ENCODE measurements at regions not wholly inside any gene's neighbourhood (a gene's known extent, or its start where the extent isn't known, plus 50 kb on each side); places are given as distances from the start of the nearest gene placed in this dataset.
"Not testable (repeated sequence)": the region's sequence is repeated elsewhere in the genome, so short reads cannot be mapped to it uniquely, and the experiment has no call there.

DNA sequence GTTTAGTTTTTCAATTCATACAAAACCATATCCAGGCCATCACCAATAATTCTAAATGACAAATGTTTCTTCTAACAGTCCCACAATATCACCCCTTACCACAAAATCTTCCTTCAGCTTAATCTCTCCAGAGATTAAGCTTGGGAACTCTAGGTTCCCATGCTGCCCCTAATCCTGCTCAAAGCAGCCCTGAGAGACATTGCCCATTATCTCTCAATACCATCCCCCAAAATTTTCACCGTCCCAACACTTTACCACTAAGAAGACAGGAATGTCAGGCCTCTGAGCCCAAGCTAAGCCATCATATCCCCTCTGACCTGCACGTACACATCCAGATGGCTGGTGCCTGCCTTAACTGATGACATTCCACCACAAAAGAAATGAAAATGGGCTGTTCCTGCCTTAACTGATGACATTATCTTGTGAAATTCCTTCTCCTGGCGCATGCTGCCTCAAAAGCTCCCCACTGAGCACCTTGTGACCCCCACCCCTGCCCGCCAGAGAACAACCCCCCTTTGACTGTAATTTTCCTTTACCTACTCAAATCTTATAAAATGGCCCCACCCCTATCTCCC is 1530.9 kb upstream of the SPRY2 start:
- intact Hi-C loops (cut with micrococcal nuclease), result not testable (repeated sequence)

DNA sequence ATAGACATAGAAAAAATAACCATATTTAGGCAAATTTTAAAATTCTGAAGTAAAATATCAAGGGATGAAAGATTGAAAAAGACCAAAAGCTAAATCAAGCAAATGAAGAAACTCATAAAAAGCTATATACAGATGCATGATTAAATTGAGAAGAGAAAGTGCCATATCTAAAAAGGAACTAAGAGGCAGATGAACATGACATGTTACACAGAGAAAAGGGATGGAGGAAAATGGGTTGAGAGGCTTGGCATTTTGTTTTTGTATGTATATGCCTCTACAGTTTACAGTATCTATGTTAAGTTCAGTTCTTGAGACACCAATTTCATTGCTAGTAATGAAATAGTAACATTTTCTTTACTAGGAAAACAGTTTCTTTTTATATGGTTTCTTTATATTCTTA is 1507.4 kb upstream of the SPRY2 start:
- intact Hi-C loops (cut with micrococcal nuclease), result no loop called here

DNA sequence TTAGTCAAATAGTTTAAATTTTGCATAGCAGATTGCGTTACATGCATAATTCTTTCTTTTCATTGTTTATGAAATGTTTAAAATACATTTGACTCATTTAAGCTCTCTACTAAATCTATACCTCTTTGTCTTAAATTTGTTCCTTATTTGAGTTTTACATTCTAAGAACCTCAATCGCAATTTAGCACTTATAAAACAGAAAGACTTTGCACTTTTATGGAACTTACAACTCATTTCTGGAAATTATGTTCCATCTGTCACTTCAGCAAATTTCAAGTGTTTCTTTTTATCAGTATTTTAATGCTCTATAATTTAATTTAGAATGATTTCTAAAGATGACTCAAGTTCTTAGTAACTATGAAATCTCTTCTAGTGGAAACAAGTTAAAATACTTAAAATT is 1505.8 kb upstream of the SPRY2 start:
- intact Hi-C loops (cut with micrococcal nuclease), result no loop called here

DNA sequence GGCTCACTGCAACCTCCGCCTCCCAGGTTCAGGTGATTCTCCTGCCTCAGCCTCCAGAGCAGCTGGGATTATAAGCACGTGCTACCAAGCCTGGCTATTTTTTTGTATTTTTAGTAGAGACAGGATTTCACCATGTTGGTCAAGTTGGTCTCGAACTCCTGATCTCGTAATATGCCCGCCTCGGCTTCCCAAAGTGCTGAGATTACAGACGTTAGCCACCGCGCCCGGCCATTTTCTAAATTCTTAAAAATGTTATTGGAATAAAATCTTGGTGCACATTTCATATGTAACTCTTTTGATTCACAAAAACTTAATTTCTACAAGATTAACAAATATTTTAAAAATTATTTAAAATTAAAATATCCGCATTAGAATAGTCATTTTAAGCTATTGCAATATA is 1480.3 kb upstream of the SPRY2 start:
- intact Hi-C loops (cut with micrococcal nuclease), result no loop called here

DNA sequence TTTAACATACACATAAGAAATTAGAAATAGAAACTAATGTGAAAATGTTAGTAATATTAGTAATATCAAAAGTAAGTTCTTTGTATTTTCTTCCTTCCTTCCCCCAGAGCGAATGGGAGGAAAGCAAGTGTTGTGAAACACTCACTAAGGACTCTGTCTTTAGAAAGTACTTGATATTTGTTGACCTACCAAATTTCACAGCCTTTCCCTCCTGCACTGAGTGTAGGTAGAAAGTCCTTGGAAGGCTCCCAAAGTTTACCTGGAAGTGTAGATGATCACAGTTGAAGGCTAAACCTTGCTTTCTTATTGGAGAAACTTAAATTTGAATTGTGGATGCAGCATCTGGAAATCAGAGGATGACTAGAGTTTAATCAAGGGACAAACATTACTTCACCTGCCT is 1459.5 kb upstream of the SPRY2 start:
- intact Hi-C loops (cut with micrococcal nuclease), result no loop called here

DNA sequence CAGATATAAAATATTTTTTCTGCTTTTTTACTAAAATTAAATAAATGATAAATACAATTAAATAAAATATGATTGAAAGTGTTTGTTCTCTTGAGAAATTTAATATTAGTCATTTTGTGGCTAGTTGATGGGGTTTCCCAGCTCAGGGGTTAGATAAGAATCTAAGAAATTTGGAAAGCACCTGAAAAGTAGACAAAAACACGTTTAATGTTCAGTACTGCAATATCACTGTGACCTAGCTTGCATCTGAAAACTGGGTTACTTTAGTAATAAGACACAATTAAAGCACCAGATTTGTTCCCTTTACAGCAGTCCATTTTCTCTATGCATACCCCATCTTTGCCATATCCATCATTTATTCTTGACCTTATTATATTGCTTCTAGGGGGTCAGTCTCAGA is 1454.8 kb upstream of the SPRY2 start:
- intact Hi-C loops (cut with micrococcal nuclease), result no loop called here

DNA sequence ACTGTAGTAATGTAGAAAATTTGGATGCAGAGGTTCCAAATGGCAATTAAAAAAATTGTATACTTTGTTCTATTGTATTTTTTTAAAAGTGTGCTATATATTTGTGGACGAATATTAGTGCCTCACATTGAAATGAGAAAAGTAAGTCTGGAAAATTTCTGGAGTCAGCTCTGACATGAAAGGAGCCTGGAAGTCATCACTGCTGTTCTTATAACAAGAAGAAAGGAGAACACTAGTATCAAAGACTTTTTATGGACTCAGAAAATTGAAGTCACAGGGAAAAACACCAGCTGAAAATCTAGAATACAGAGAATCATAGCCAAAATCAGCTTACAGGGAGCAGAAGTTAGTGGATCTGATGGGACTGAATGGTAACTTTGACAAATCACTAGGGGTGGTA is 1450.7 kb upstream of the SPRY2 start:
- intact Hi-C loops (cut with micrococcal nuclease), result no loop called here

DNA sequence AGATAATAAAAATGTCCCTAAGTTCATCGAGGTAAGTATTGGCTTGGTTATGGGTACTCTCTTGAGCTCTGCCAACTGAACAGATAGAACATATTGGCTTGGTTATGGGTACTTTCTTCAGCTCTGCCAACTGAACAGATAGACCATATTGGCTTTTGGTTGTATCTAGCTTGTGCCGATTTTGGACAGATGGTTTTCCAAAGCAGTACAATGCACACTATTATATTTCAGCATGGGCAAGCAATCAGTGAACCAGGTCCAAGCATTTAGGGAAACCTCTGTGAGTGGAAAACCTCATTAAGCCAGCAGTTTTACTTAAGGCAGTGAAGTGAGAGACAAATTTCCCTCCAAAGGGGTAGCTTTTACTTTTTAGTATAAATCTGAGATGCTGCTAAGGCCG is 1440.5 kb upstream of the SPRY2 start:
- intact Hi-C loops (cut with micrococcal nuclease), result no loop called here

DNA sequence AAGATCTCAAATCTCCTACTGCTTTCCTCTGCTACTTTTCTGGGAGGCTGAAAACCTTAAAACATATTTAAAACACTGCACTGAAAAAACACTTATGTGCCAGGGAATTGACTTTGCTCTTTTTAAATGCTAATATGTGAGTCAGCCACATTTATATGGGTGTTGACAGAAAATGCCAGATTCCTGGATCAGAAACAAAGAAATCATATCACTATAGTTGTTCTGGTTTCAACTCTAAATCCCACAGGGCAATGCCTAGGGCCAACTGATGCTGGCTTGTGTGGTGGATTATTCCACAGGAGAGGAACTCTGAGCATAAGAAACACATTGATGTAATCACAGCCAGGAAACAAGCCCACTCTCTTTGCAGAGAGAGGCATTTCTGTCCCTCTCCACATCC is 1439.0 kb upstream of the SPRY2 start:
- intact Hi-C loops (cut with micrococcal nuclease), result no loop called here

DNA sequence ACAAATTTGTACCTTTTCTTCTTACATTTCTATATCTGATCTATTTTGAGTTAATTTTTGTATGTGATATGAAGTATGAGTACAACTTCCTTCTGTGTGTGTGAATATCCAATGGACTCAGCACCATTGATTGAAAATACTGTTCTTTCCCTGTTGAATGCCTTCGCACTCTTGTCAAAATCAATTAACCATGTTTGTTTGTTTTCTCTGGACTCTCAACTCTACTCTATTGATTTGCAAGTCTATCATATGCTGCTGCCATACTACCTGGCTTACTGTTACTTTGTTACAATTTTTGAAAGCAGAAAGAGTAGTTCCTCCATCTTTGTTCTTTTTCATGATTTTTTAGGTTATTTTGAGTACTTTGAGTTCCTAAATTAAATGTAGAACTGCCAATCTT is 1437.4 kb upstream of the SPRY2 start:
- intact Hi-C loops (cut with micrococcal nuclease), result no loop called here

DNA sequence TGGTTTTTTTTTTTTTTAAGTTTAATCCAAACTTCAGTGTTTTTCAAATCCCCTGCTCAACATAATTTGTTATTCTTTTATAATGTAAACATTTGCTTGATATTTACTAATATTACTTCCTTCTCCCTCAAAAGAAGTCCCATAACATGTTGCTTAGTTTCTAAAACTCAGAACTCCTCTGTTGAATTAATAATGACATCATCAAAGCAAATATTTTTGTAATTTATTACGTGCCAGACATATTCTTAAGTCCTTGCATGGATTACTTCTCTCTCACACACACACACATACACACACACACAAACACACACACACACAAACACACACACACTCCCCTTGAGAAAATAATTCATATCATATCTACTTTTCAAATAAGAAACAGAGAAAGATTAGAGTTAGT is 1432.3 kb upstream of the SPRY2 start:
- intact Hi-C loops (cut with micrococcal nuclease), result no loop called here

DNA sequence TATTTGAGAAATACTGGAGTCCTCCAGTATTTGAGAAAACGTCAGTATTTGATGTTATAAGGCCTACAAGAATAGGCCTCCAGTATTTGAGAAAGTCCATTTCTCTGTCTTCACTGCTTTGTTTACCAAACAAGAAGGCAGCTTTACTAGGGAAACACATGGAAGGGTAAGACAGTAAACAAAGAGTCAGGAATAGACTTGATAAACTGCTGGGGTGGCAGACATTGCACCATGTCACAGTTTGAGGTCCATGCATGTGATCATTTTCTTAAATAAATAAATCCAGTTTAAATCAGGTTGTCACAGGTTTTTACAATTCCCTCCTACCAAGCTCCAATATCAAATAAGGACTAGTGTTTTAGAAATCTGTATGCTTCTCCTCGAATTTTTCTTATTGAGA is 1431.0 kb upstream of the SPRY2 start:
- intact Hi-C loops (cut with micrococcal nuclease), result no loop called here

DNA sequence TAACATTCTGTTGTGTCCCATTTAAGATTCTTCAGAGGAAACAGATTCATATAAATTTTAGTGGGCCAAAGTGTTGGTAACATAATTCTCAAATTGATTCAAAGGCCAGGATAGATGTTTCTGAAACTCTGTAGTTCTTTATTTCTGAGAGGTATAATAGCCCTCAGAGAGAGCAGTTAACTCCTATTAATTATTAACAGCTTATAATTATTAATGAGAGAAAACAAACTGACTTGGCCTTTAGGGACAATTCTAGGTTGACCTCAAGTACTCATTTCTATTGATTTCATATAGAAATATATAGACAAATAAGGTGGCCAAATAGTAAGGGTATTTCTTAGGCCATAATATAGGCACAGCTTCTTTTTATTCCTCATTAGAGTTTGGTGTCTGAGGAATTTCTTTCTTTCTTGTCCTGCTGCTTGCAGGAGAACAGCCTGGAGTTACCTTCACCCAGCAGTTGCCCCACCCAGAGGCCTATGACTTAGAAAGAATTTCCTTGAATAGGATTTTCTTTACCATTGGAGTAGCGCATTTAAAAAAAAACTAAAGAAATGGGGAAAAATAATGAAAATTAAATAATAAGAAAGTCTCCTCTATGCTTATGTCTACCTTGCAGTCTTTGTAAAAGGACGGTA is 1430.1 kb upstream of the SPRY2 start:
- intact Hi-C loops (cut with micrococcal nuclease), result no loop called here

DNA sequence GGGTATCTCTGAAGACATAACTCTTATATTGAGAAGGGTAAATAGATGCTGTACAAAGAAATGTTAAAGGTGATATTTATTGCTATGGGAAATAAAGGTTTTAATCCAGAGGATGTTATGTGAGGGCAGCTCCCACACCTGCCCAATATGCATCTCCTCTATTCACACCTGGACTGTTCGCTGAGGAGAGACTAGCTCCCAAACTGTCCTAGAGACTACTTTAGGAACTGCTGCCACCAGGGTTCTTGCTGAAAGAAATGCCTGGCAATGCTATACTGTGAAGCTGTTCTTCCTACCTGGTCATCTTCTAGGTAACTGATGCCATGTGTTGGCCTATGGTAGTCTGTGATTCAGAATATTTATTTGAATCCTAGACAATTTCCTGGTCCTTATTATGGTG is 1421.5 kb upstream of the SPRY2 start:
- intact Hi-C loops (cut with micrococcal nuclease), result no loop called here

DNA sequence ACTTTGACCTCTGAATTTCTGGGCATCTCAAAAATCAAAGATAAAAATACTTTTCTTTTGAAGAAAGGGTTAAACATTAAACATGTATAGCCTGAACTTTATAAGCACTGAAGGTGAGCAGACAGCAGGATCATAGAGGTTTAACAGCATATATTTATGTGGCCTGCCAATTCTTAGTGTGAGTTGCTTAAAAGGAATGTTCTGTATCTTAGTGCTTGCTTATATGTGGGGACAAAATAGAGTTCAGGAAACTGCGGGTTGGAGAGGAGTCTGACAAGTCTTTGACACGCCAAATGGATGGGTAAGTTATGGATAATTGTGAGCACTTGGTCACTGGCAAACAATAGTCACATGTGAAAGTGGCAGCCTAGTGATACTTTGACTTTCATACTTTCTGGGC is 1419.4 kb upstream of the SPRY2 start:
- intact Hi-C loops (cut with micrococcal nuclease), result no loop called here

DNA sequence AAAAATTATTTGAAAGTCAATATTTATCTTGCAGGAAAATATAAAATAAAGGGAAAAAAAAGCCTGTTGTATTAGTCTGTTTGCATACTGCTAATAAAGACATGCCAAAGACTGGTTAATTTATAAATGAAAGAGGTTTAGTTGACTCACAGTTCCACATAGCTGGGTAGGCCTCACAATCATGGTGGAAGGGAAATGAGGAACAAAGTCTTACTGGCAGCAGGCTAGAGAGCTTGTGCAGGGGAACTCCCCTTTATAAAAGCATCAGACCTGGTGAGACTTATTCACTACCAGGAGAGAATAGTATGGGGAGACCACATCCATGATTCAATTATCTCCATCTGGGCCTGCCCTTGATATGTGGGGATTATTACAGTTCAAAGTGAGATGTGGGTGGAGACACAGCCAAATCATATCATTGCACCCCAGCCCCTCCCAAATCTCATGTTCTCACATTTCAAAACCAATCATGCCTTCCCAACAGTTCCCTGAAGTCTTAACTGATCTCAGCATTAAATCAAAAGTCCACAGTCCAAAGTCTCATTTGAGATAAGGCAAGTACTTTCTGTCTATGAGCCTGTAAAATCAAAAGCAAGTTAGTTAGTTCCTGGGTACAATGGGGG is 1416.5 kb upstream of the SPRY2 start:
- intact Hi-C loops (cut with micrococcal nuclease), result no loop called here

DNA sequence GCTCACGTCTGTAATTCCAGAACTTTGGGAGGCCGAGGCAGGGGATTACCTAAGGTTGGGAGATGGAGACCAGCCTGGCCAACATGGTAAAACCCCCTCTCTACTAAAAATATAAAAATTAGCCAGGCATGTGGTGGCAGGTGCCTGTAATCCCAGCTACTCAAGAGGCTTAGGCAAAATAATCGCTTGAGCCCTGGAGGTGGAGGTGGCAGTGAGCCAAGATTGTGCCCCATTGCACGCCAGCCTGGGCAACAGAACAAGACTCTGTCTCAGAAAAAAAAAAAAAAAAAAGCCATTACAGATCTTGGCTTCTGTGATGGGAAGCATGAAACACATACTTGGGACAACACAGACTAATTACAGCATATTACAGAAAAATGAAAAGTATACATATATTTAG is 1404.5 kb upstream of the SPRY2 start:
- intact Hi-C loops (cut with micrococcal nuclease), result no loop called here

DNA sequence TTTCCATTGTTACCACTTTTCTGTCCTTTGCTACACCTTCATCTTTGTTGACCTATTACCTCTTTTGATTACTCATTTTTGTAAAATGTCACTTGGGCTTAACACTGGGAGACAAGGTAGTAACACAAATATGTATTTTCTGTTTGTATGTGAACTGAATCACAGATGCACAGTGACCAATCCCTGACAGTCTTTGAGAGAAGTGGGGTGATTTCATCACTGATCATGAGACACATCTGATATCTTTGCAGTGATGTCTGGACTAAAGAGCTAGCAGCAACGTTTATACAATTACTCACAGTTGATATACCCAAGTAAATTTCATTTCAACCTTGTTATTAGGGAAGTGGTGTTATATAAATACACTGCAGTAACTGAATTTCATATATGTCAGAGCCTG is 1397.4 kb upstream of the SPRY2 start:
- intact Hi-C loops (cut with micrococcal nuclease), result no loop called here

DNA sequence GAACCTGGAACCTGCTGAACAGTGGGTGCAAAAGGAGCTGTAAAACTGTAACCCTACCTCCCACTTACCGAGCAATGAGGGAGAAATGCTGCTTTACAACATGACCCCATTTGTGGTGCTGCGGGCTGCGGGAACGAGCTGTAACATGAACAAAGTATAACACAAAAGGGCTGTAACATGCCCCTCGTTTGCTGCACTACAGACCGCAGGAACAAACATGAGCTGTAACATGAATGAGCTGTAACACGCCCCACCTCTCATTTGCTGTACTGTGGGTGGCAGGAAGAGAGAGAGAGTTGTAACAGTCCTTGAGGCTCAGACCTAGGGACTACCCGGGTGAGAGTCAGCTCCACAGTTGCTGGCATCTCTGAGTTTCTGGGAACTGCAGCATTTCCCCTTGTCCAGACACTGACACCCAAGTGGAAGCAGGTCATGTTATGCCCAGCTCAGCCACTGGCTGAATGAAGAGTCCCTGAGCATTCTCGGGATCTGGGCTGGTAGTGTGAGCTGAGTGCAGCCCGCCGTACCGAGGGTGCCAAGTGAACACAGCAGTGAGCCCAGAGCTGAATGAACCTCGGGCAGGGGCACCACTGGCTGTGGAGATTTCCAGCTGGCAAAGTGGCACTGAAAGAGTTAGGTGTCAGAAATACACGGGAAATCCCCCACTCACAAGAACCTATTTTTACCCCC is 1385.3 kb upstream of the SPRY2 start:
- intact Hi-C loops (cut with micrococcal nuclease), result no loop called here

DNA sequence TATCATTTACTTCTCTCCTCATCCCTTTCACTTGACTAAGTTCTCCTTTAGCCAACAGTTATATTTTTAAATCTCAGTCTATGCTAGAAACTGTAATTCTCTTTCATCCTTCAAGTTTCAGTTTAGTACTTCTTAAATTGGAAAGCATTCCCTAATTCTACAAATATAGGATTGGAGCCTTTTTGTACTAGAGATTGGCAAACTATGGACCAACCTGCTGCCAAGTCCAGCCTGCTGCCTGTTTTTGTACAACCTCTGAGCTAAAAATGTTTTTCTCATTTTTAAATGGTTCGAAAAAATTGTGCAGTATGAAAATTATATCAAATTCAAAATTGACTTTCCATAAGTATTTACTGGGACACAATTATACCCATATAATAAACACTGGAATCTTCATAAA is 1381.5 kb upstream of the SPRY2 start:
- intact Hi-C loops (cut with micrococcal nuclease), result no loop called here

DNA sequence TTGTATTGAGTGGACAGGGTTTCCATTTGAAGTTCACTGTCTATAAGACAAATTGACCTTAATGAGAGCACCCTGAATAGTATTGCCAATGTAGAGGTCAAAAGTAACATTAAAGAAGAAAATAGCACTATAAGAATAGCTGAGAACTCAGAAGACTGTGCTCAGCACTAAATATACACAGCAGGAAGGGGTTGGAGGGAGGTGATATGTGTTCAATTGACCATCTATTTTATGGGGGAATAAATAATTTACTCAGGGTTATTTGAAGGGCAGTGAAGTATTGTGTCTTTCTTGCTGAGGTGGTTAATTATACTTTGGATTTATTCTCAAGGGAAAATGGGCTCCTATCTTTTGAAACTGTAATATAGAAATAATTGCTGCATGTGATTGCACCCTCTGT is 1380.5 kb upstream of the SPRY2 start:
- intact Hi-C loops (cut with micrococcal nuclease), result no loop called here

DNA sequence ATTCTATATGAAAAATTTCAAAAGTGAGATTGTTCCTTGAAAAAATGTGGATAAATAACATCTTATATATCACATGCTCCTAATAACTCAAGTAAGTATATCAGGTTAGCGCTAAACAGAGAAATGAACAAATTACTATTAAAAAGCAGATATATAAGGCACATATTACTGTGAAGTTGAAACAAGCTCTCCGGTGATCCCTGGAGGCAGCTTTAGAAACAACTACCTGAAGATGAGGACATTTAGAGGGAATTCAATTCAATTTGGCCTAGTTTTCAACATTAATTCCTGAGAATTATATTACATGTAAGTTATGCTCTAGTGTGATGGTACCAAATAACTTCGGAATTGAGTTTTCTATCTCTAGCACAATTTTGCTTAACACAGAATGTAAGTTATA is 1373.6 kb upstream of the SPRY2 start:
- intact Hi-C loops (cut with micrococcal nuclease), result no loop called here

DNA sequence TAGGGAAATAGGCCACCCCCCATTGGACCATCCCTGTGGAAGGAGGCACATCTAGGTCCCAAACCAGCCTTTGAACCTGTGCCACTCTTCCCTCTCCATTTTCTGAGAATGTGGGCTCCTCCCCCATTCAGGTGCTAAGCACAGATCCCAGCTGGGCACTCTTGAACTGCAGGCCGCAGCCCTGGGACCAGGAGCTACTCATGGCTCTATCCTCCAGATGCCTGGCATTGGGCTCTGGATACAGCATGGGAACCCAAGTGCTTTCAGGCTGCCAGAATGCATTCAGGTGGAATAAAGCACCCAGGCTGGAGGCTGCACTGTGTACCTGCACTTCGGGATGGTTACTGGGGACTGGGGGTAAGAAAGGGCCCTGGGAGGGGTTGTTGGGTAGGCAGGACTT is 1372.3 kb upstream of the SPRY2 start:
- intact Hi-C loops (cut with micrococcal nuclease), result no loop called here

Data from T-helper 2 cell treated with Interferon-gamma antibody and Interleukin-4, amounts not matched to agents 100 ng/mL and 5 ng/mL, for 36 hours (primary cell).